ENCODE measurements at regions not wholly inside any gene's neighbourhood (a gene's known extent, or its start where the extent isn't known, plus 50 kb on each side); places are given as distances from the start of the nearest gene placed in this dataset.

GRCh38 chr15:29396176-29396811, 126.7 kb upstream of the NSMCE3 start:
- no peak overlapping the region for H3K23ac ChIP-seq (ENCODE audit: insufficient read length)
- H3K79me1 ChIP-seq (ENCODE audit: low read depth, low read length): no peaks in the 10 kb centered on the region
- CTCF ChIA-PET (ENCODE audit: partially characterized antibody): interaction anchor here (0.5 kb wide), 1 partner anchor 153 kb away, joined by 3 read pairs; no protein-coding TSS in a partner anchor
- H3K4me1 ChIP-seq (replicated peaks in 1 of 4; ENCODE audit: control insufficient read depth in 3 of 4, insufficient read depth in 4 of 4, low read length in 3 of 4): peaks cover 0 to 9% (median 5%) of the 10 kb centered on the region in 4 experiments; a peak in 6 of 7 replicates
- no peak overlapping the region for H2AFZ ChIP-seq (ENCODE audit: low read length)
- no peak overlapping the region for H2AK5ac ChIP-seq (ENCODE audit: low read depth, low read length)
- no peak overlapping the region for H3K18ac ChIP-seq (ENCODE audit: extremely low read depth, low read length)
- TF ChIP-seq SAP30 (IDR thresholded peaks at IDR 0.05; ENCODE audit: insufficient read depth, insufficient replicate concordance, low read length) (no peak), JUN (IDR thresholded peaks at IDR 0.05; ENCODE audit: low read depth, low read length) (no peak), TBP (IDR thresholded peaks at IDR 0.05; ENCODE audit: low read depth, low read length) (no peak), HDAC6 (IDR thresholded peaks at IDR 0.05; ENCODE audit: low read depth, low read length) (no peak), E2F6 (IDR thresholded peaks at IDR 0.05) (no peak), CTBP2 (IDR thresholded peaks at IDR 0.05; ENCODE audit: borderline replicate concordance, insufficient read depth, insufficient read length, low read length) (no peak)
- H3K14ac ChIP-seq (ENCODE audit: insufficient read length): no peak overlapping the region
- no peaks in the 10 kb centered on the region for H3K27me3 ChIP-seq (replicated peaks in 1 of 4; ENCODE audit: control insufficient read depth in 3 of 4, extremely low read depth in 1 of 4, insufficient read depth in 3 of 4, low read length in 3 of 4)
- H4K5ac ChIP-seq (ENCODE audit: insufficient read length, low read depth, low read length): no peak overlapping the region
- no peak overlapping the region for H2BK120ac ChIP-seq (replicated peaks; ENCODE audit: low read depth, low read length)
- H3K23me2 ChIP-seq (ENCODE audit: low read depth, low read length): no peaks in the 10 kb centered on the region
- FAIRE-seq (no peak), DNase-seq (ENCODE audit: low read depth in 1 of 2, low spot score in 2 of 2) (no peak)
- no peak overlapping the region for H3K4ac ChIP-seq (replicated peaks; ENCODE audit: insufficient read length, low read depth, low read length)
- H2BK12ac ChIP-seq (ENCODE audit: low read depth, low read length): no peak overlapping the region
- H3K9me3 ChIP-seq (ENCODE audit: insufficient read depth in 2 of 2, low read depth in 1 of 2, low read length in 1 of 2): no peaks in the 10 kb centered on the region
- no peak overlapping the region for H4K91ac ChIP-seq (replicated peaks; ENCODE audit: insufficient read length, low read length)
- H3K27ac ChIP-seq (ENCODE audit: low read depth, low read length): no peak overlapping the region
- no peaks in the 10 kb centered on the region for H3K79me2 ChIP-seq (ENCODE audit: control insufficient read depth in 1 of 2, insufficient read depth in 2 of 2, low read length in 2 of 2)
- H2BK5ac ChIP-seq (ENCODE audit: low read depth, low read length): no peak overlapping the region
- no peaks in the 10 kb centered on the region for H3K36me3 ChIP-seq (ENCODE audit: control insufficient read depth in 2 of 4, insufficient read depth in 4 of 4, low read length in 3 of 4)
- no peak overlapping the region for H2BK20ac ChIP-seq (ENCODE audit: low read length)
- POLR2A ChIA-PET (ENCODE audit: partially characterized antibody): no interaction called here
- no peaks in the 10 kb centered on the region for H4K20me1 ChIP-seq (replicated peaks in 1 of 2; ENCODE audit: control insufficient read depth in 1 of 2, insufficient read depth in 2 of 2, low read length in 2 of 2)
- 70% methylated on average over 3 of the region's 4 CpGs; no CpG with 5 or more reads in 1 of the 2 experiments for WGBS, 2 experiments (ENCODE audit: extremely low coverage in 1 of 2, insufficient coverage in 1 of 2, insufficient read length in 1 of 2, insufficient replicate concordance in 2 of 2, low coverage in 1 of 2, low lambda C conversion rate in 2 of 2, missing lambda C conversion rate in 1 of 2)
- no peak overlapping the region for H3K4me2 ChIP-seq (ENCODE audit: insufficient read depth in 1 of 2, low read depth in 2 of 2, low read length in 2 of 2)
- no peak overlapping the region for H4K8ac ChIP-seq (ENCODE audit: extremely low read depth, insufficient read depth, low read length)
- H2BK15ac ChIP-seq (ENCODE audit: low read length): no peak overlapping the region
- no peak overlapping the region for H3K4me3 ChIP-seq (ENCODE audit: extremely low read depth in 1 of 4, insufficient read depth in 2 of 4, low read depth in 3 of 4, low read length in 4 of 4)
- no peak overlapping the region for H3K9ac ChIP-seq (replicated peaks in 1 of 4; ENCODE audit: extremely low read depth in 1 of 4, low read depth in 3 of 4, low read length in 3 of 4)
- no peak overlapping the region for H3K56ac ChIP-seq (replicated peaks; ENCODE audit: insufficient read length, low read depth, low read length)

Measured in H1 (cell line).